ENCODE measurements at regions not wholly inside any gene's neighbourhood (a gene's known extent, or its start where the extent isn't known, plus 50 kb on each side); places are given as distances from the start of the nearest gene placed in this dataset.

GRCh38 chr12:124450376-124450750 lies 117.0 kb downstream of the NCOR2 start:
- Mint-ChIP-seq H3K4me3 (no peak overlapping the region), H3K27me3 (no peaks in the 10 kb centered on the region), H3K4me1 (ENCODE audit: low read depth) (peaks cover 44% of the 10 kb centered on the region), H3K36me3 (ENCODE audit: low read depth) (peaks cover 11% of the 10 kb centered on the region), H3K9me3 (no peaks in the 10 kb centered on the region), H3K27ac (no peak overlapping the region)
- POLR2A ChIA-PET: no interaction called here
- DNase-seq (no peak), ATAC-seq (no peak)
- CTCF ChIA-PET: interaction anchor here (1.0 to 1.6 kb wide), 2 partner anchors 312 to 321 kb away, joined by 3 to 4 read pairs; no protein-coding TSS in a partner anchor
- intact Hi-C loops (cut with micrococcal nuclease): loop anchor here (10.0 kb wide), 2 partner anchors 94 to 314 kb away; no protein-coding TSS in a partner anchor
- TF ChIP-seq CTCF (IDR thresholded peaks at IDR 0.05): no peak

GRCh38 chr12:124449623-124450375 lies 117.6 kb downstream of the NCOR2 start:
- no peak for TF ChIP-seq CTCF (IDR thresholded peaks at IDR 0.05)
- H3K27me3 Mint-ChIP-seq: no peaks in the 10 kb centered on the region
- H3K4me1 Mint-ChIP-seq (ENCODE audit: low read depth): peaks cover 40% of the 10 kb centered on the region
- ATAC-seq (no peak), DNase-seq (no peak)
- no peak overlapping the region for H3K27ac Mint-ChIP-seq
- ChIA-PET POLR2A (no interaction called here), CTCF (interaction anchor here (1.0 to 1.6 kb wide), 2 partner anchors 312 to 322 kb away, joined by 3 to 4 read pairs; no protein-coding TSS in a partner anchor)
- intact Hi-C loops (cut with micrococcal nuclease): loop anchor here (10.0 kb wide), 2 partner anchors 95 to 315 kb away; no protein-coding TSS in a partner anchor
- H3K9me3 Mint-ChIP-seq: no peaks in the 10 kb centered on the region
- peaks cover 11% of the 10 kb centered on the region for H3K36me3 Mint-ChIP-seq (ENCODE audit: low read depth)
- H3K4me3 Mint-ChIP-seq: no peak overlapping the region

GRCh38 chr12:124448955-124449622 lies 118.3 kb downstream of the NCOR2 start:
- H3K27ac Mint-ChIP-seq: no peak overlapping the region
- intact Hi-C loops (cut with micrococcal nuclease): no loop called here
- H3K4me1 Mint-ChIP-seq (ENCODE audit: low read depth): peaks cover 34% of the 10 kb centered on the region
- no peaks in the 10 kb centered on the region for H3K9me3 Mint-ChIP-seq
- peaks cover 9% of the 10 kb centered on the region for H3K36me3 Mint-ChIP-seq (ENCODE audit: low read depth)
- ATAC-seq (no peak), DNase-seq (no peak)
- CTCF ChIA-PET: interaction anchor here (0.8 kb wide), 1 partner anchor 98 kb away, joined by 3 read pairs; no protein-coding TSS in a partner anchor
- no peak for TF ChIP-seq CTCF (IDR thresholded peaks at IDR 0.05)
- POLR2A ChIA-PET: no interaction called here
- H3K27me3 Mint-ChIP-seq: no peaks in the 10 kb centered on the region
- no peak overlapping the region for H3K4me3 Mint-ChIP-seq

GRCh38 chr12:124448241-124448954 lies 119.0 kb downstream of the NCOR2 start:
- no peak for TF ChIP-seq CTCF (IDR thresholded peaks at IDR 0.05)
- POLR2A ChIA-PET: no interaction called here

More at GRCh38 chr12:124448241-124448954, 119.0 kb downstream of the NCOR2 start:
- Mint-ChIP-seq H3K4me1 (ENCODE audit: low read depth) (peaks cover 27% of the 10 kb centered on the region), H3K9me3 (no peaks in the 10 kb centered on the region), H3K27ac (no peak overlapping the region), H3K4me3 (no peak overlapping the region), H3K36me3 (ENCODE audit: low read depth) (peaks cover 9% of the 10 kb centered on the region), H3K27me3 (no peaks in the 10 kb centered on the region)
- intact Hi-C loops (cut with micrococcal nuclease): no loop called here
- CTCF ChIA-PET: interaction anchor here (0.8 kb wide), 1 partner anchor 97 kb away, joined by 3 read pairs; no protein-coding TSS in a partner anchor
- DNase-seq (no peak), ATAC-seq (no peak)

All from activated CD8-positive, alpha-beta T cell treated with anti-CD3 and anti-CD28 coated beads for 36 hours (primary cell).